GM23338 (cell line): ENCODE measurements at regions not wholly inside any gene's neighbourhood (a gene's known extent, or its start where the extent isn't known, plus 50 kb on each side); places are given as distances from the start of the nearest gene placed in this dataset.

ENCODE experiments used
- CTCF ChIP-seq, 2 experiments: fragments of 200-600 bp in 1 of 2; sonication (generic) in 1 of 2; conservative IDR thresholded peaks; 2 replicates each; pipeline versions ENCODE4 v1.5.1 to v1.6.1; 2016 to 2017; ENCODE audit warnings: antibody characterized with exemption in 2 of 2, low read depth in 2 of 2, mild to moderate bottlenecking in 2 of 2, moderate library complexity in 1 of 2
- POLR2AphosphoS5 ChIP-seq: IDR thresholded peaks from 2 replicates; pipeline ENCODE4 v1.6.1; 2016; ENCODE audit warnings: antibody characterized with exemption, low read depth

GRCh38 chr2:192448881-192449280 is 254.1 kb upstream of the TMEFF2 start:
- TF ChIP-seq POLR2AphosphoS5: no peak
- no peak for TF ChIP-seq CTCF (conservative IDR thresholded peaks at IDR 0.05; ENCODE audit: low read depth in 2 of 2)
